ENCODE measurements at regions not wholly inside any gene's neighbourhood (a gene's known extent, or its start where the extent isn't known, plus 50 kb on each side); places are given as distances from the start of the nearest gene placed in this dataset.

GRCh38 chr20:54793291-54793992, 318.0 kb downstream of the DOK5 start:
- no peak overlapping the region for H3K27ac Mint-ChIP-seq
- peaks cover 0 to 1% (median 0%) of the 10 kb centered on the region in 3 experiments; a peak in 3 of 7 replicates for H3K36me3 Mint-ChIP-seq (ENCODE audit: insufficient read depth in 1 of 3, low read depth in 3 of 3)
- H3K79me2 ChIP-seq (ENCODE audit: insufficient read depth, low read length): no peaks in the 10 kb centered on the region
- H3K27me3 ChIP-seq (ENCODE audit: insufficient read depth, low read length): no peaks in the 10 kb centered on the region
- H3K4me1 ChIP-seq (ENCODE audit: insufficient read depth, low read length): no peaks in the 10 kb centered on the region
- TF ChIP-seq, protein P1, sequence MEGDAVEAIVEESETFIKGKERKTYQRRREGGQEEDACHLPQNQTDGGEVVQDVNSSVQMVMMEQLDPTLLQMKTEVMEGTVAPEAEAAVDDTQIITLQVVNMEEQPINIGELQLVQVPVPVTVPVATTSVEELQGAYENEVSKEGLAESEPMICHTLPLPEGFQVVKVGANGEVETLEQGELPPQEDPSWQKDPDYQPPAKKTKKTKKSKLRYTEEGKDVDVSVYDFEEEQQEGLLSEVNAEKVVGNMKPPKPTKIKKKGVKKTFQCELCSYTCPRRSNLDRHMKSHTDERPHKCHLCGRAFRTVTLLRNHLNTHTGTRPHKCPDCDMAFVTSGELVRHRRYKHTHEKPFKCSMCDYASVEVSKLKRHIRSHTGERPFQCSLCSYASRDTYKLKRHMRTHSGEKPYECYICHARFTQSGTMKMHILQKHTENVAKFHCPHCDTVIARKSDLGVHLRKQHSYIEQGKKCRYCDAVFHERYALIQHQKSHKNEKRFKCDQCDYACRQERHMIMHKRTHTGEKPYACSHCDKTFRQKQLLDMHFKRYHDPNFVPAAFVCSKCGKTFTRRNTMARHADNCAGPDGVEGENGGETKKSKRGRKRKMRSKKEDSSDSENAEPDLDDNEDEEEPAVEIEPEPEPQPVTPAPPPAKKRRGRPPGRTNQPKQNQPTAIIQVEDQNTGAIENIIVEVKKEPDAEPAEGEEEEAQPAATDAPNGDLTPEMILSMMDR (conservative IDR thresholded peaks at IDR 0.05): no peak
- H3K9me3 Mint-ChIP-seq: peaks cover 7 to 19% of the 10 kb centered on the region in 2 experiments
- H2AFZ ChIP-seq (ENCODE audit: low read length): no peak overlapping the region
- no peak overlapping the region for H3K4me2 ChIP-seq (ENCODE audit: insufficient read depth, insufficient read length, low read length)
- no peak overlapping the region for H4K91ac ChIP-seq (ENCODE audit: insufficient read length, low read depth, low read length)
- no peak overlapping the region for H3K23ac ChIP-seq (ENCODE audit: insufficient read length, low read depth, low read length)
- H3K9me3 ChIP-seq (ENCODE audit: control insufficient read depth, low read depth, low read length): no peaks in the 10 kb centered on the region
- DNase-seq: no peak
- no peak overlapping the region for H2BK20ac ChIP-seq (ENCODE audit: low read depth, low read length, poor library complexity, severe bottlenecking)
- 0 out of 4 replicates have a peak, but pooled peaks cover 0 to 2% of the 10 kb centered on the region in 2 experiments for H3K4me1 Mint-ChIP-seq
- H2BK12ac ChIP-seq (ENCODE audit: insufficient read length, low read depth, low read length): no peak overlapping the region
- no peak overlapping the region for H2AK5ac ChIP-seq (ENCODE audit: insufficient read length, low read length)
- no peaks in the 10 kb centered on the region for H3K79me1 ChIP-seq (ENCODE audit: insufficient read depth, low read depth, low read length, poor library complexity, severe bottlenecking)
- no peak overlapping the region for H2BK120ac ChIP-seq (ENCODE audit: low read depth, low read length, poor library complexity, severe bottlenecking)
- no peaks in the 10 kb centered on the region for H3K23me2 ChIP-seq (ENCODE audit: insufficient read length, low read depth, low read length, poor library complexity, severe bottlenecking)
- no peaks in the 10 kb centered on the region for H3K27me3 Mint-ChIP-seq (ENCODE audit: low read depth)
- no peak overlapping the region for H3K9ac ChIP-seq (ENCODE audit: extremely low read depth, insufficient read length, low read length)
- H3K14ac ChIP-seq (ENCODE audit: insufficient read depth, low read length): no peak overlapping the region
- H3K56ac ChIP-seq (ENCODE audit: insufficient read length, low read depth, low read length): no peak overlapping the region
- H3K27ac ChIP-seq (ENCODE audit: insufficient read length, low read depth, low read length): no peak overlapping the region
- no peak overlapping the region for H2BK5ac ChIP-seq (ENCODE audit: insufficient read length, low read length)
- no peak overlapping the region for H2BK15ac ChIP-seq (ENCODE audit: low read depth, low read length)
- no peak overlapping the region for H3K18ac ChIP-seq (ENCODE audit: insufficient read length, low read depth, low read length)
- H4K5ac ChIP-seq (ENCODE audit: insufficient read length, low read depth, low read length): no peak overlapping the region
- no peak overlapping the region for H3K4ac ChIP-seq (ENCODE audit: low read depth, low read length)
- no peaks in the 10 kb centered on the region for H4K20me1 ChIP-seq (ENCODE audit: control insufficient read depth, insufficient read depth, insufficient read length)
- H3T11ph ChIP-seq (ENCODE audit: low read length): no peak overlapping the region
- H3K4me3 Mint-ChIP-seq: no peak overlapping the region
- WGBS (ENCODE audit: extremely low coverage, insufficient read length, low lambda C conversion rate): no CpG with 5 or more reads among the region's 9 CpGs
- no peak overlapping the region for H4K8ac ChIP-seq (replicated peaks; ENCODE audit: insufficient read length, low read depth, low read length)

Measured in H9 (cell line).